GM12878 (cell line): ENCODE measurements at regions not wholly inside any gene's neighbourhood (a gene's known extent, or its start where the extent isn't known, plus 50 kb on each side); places are given as distances from the start of the nearest gene placed in this dataset.

Source experiments
- ASH2L ChIP-seq: fragments of 300-600, 200-600 bp; sonication (generic); IDR thresholded peaks from 2 replicates; pipeline ENCODE4 v1.6.1; 2017; ENCODE audit warnings: low read depth, mild to moderate bottlenecking, borderline replicate concordance
- CTCF ChIP-seq, 3 experiments: IDR thresholded peaks in 2 of 3; conservative IDR thresholded peaks in 1 of 3; 2 replicates each; pipeline ENCODE4 v1.5.1; 2011; ENCODE audit warnings: low read depth in 3 of 3, low read length in 3 of 3, mild to moderate bottlenecking in 3 of 3, control low read depth in 2 of 3, moderate library complexity in 2 of 3, inconsistent platforms in 1 of 3, mixed read lengths in 1 of 3; ENCODE audit not compliant: control insufficient read depth in 2 of 3, insufficient read depth in 1 of 3; ENCODE audit errors: extremely low read depth in 1 of 3
- E2F4 ChIP-seq: IDR thresholded peaks from 2 replicates; pipeline ENCODE4 v1.6.1; 2012; ENCODE audit warnings: low read depth, low read length, improper control_type of control experiment
- HCFC1 ChIP-seq: fragments of 150-350 bp; IDR thresholded peaks from 2 replicates; pipeline ENCODE4 v1.6.1; 2014; ENCODE audit warnings: low read length
- IRF3 ChIP-seq: fragments of 450-650 bp; IDR thresholded peaks from 2 replicates; pipeline ENCODE4 v1.6.1; 2014; ENCODE audit warnings: mild to moderate bottlenecking
- POLR2AphosphoS5 ChIP-seq: IDR thresholded peaks from 2 replicates; pipeline ENCODE4 v1.6.1; 2011; ENCODE audit warnings: mild to moderate bottlenecking, low read length, inconsistent platforms
- RBBP5 ChIP-seq: fragments of 200-600 bp; sonication (generic); conservative IDR thresholded peaks from 2 replicates; pipeline ENCODE4 v1.6.1; 2016
- RCOR1 ChIP-seq: conservative IDR thresholded peaks from 2 replicates; pipeline ENCODE4 v1.6.1; 2012; ENCODE audit warnings: low read depth, low read length, improper control_type of control experiment
- SRF ChIP-seq, 2 experiments: IDR thresholded peaks; 2 replicates each; pipeline ENCODE4 v1.6.1; 2011; ENCODE audit warnings: low read depth in 2 of 2, low read length in 2 of 2, mild to moderate bottlenecking in 1 of 2, moderate library complexity in 1 of 2
- ZNF384 ChIP-seq: IDR thresholded peaks from 2 replicates; pipeline ENCODE4 v1.6.1; 2012; ENCODE audit warnings: low read depth, mild to moderate bottlenecking, low read length, improper control_type of control experiment, borderline replicate concordance
- ZZZ3 ChIP-seq: IDR thresholded peaks from 2 replicates; pipeline ENCODE4 v1.6.1; 2011; ENCODE audit warnings: low read depth; ENCODE audit not compliant: control insufficient read depth, insufficient read length

GRCh38 chr19:31427857-31428256 is 78.6 kb upstream of the TSHZ3 start:
- TF ChIP-seq ASH2L (no peak), CTCF (IDR thresholded peaks at IDR 0.05 in 2 of 3, conservative IDR thresholded peaks at IDR 0.05 in 1 of 3; ENCODE audit: control insufficient read depth in 2 of 3, extremely low read depth in 1 of 3, insufficient read depth in 1 of 3, low read depth in 3 of 3, low read length in 3 of 3) (no peak), RBBP5 (no peak), POLR2AphosphoS5 (no peak), IRF3 (no peak), ZZZ3 (no peak), SRF (IDR thresholded peaks at IDR 0.05; ENCODE audit: low read depth in 2 of 2, low read length in 2 of 2) (no peak), E2F4 (no peak), ZNF384 (no peak), RCOR1 (no peak), HCFC1 (no peak)
